HepG2 (cell line): ENCODE measurements at regions not wholly inside any gene's neighbourhood (a gene's known extent, or its start where the extent isn't known, plus 50 kb on each side); places are given as distances from the start of the nearest gene placed in this dataset.

ENCODE experiments used
- CTCF ChIP-seq: sonication (generic); formaldehyde crosslinking; IDR thresholded peaks from 2 replicates; pipeline ENCODE4 v1.5.0; 2020; ENCODE audit warnings: mild to moderate bottlenecking, missing genetic modification reagents, moderate library complexity
- EZH2 ChIP-seq: conservative IDR thresholded peaks from 2 replicates; pipeline ENCODE4 v1.6.1; 2012; ENCODE audit warnings: mild to moderate bottlenecking, low read depth, low read length, moderate library complexity
- MIER2 ChIP-seq: IDR thresholded peaks from 2 replicates; pipeline ENCODE4 v1.6.1; 2016; ENCODE audit warnings: missing biosample characterization, missing genetic modification reagents
- RCOR2 ChIP-seq: IDR thresholded peaks from 2 replicates; pipeline ENCODE4 v1.6.1; 2016; ENCODE audit warnings: missing biosample characterization, missing genetic modification reagents
- SMC3 ChIP-seq: IDR thresholded peaks from 2 replicates; pipeline ENCODE4 v1.6.1; 2011; ENCODE audit warnings: low read length, improper control_type of control experiment
- ZNF281 ChIP-seq: sonication (generic); formaldehyde crosslinking; IDR thresholded peaks from 2 replicates; pipeline ENCODE4 v1.4.0; 2020; ENCODE audit warnings: missing genetic modification reagents, borderline replicate concordance
- ZNF3 ChIP-seq: IDR thresholded peaks from 2 replicates; pipeline ENCODE4 v1.7.0; 2017; ENCODE audit warnings: inconsistent platforms
- ZNF839 ChIP-seq: sonication (generic); formaldehyde crosslinking; IDR thresholded peaks from 2 replicates; pipeline ENCODE4 v1.4.0; 2020; ENCODE audit warnings: missing genetic modification reagents, mild to moderate bottlenecking, borderline replicate concordance
- TF ChIP-seq, protein P1 (sequence below): sonication (generic); formaldehyde crosslinking; IDR thresholded peaks from 2 replicates; pipeline ENCODE4 v1.4.0; 2020; ENCODE audit warnings: missing genetic modification reagents

- TF ChIP-seq, protein P1, sequence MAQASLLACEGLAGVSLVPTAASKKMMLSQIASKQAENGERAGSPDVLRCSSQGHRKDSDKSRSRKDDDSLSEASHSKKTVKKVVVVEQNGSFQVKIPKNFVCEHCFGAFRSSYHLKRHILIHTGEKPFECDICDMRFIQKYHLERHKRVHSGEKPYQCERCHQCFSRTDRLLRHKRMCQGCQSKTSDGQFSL = no peak
- TF ChIP-seq RCOR2 (CRISPR knock-in tag) (no peak), EZH2 (no peak), CTCF (CRISPR knock-in tag) (no peak), SMC3 (no peak), ZNF839 (CRISPR knock-in tag) (no peak), MIER2 (CRISPR knock-in tag) (no peak), ZNF3 (CRISPR knock-in tag) (no peak), ZNF281 (no peak)
These were observed 365.7 kb downstream of the ZEB2 start for GRCh38 chr2:144154205-144154604.
